GM19023 (cell line): ENCODE measurements at regions not wholly inside any gene's neighbourhood (a gene's known extent, or its start where the extent isn't known, plus 50 kb on each side); places are given as distances from the start of the nearest gene placed in this dataset.
A peak's percentile ranks its signal among the peaks of the same experiment; 100 is the strongest.
"Not testable (repeated sequence)": the region's sequence is repeated elsewhere in the genome, so short reads cannot be mapped to it uniquely, and the experiment has no call there.

Source experiments
- ATAC-seq: cut with Tn5 transposase; IDR thresholded peaks from one replicate; pipeline ENCODE4 v1.9.1; 2021; ENCODE audit warnings: mild to moderate bottlenecking, moderate library complexity; ENCODE audit not compliant: unreplicated experiment

DNA sequence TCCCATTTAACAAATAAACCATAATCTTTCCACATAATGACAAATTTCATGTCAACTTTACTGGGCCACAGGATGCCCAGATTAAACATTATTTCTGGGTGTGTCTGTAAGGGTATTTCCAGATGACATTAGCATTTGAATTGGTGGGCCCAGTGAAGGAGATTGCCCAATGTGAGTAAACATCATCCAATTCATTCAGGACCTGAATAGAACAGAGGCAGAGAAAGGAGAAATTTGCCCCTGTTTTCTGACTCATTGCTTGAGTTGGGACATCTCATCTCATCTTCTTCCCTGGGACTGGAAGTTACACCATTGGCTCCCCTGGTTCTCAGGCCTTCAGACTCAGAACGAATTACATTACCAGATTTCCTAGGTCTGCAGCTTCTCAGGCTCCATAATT lies 142.9 kb downstream of the TPBG start:
- no peak for ATAC-seq

DNA sequence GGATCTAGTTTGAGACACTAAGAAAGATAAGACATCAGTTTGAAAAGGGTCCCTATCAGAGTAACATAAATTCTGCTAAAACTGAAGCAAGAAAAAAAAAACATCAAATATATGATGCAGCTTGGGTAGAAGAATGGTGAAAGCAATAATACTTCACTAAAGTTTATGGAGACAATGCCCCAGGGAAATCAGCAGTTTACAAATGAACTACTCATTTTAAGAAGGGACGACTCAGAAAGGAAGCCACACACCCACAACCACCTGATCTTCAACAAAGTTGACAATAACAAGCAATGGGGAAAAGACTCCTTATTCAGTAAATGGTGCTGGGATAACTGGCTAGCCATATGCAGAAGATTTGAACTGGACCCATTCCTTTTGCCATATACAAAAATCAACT lies 143.5 kb downstream of the TPBG start:
- ATAC-seq = no peak

- ATAC-seq = no peak
Observed at GRCh38 chr6:82511546-82511945, 147.9 kb downstream of the TPBG start.

GRCh38 chr6:82517896-82518295 lies 154.3 kb downstream of the TPBG start:
- not testable (repeated sequence) for ATAC-seq

- no peak for ATAC-seq
Observed at GRCh38 chr6:82521369-82521768, 157.8 kb downstream of the TPBG start.

GRCh38 chr6:82521861-82522260 lies 158.2 kb downstream of the TPBG start:
- ATAC-seq = no peak

- no peak for ATAC-seq
Observed at GRCh38 chr6:82524031-82524430, 160.4 kb downstream of the TPBG start.

GRCh38 chr6:82525775-82526495 lies 162.3 kb downstream of the TPBG start:
- no peak for ATAC-seq

DNA sequence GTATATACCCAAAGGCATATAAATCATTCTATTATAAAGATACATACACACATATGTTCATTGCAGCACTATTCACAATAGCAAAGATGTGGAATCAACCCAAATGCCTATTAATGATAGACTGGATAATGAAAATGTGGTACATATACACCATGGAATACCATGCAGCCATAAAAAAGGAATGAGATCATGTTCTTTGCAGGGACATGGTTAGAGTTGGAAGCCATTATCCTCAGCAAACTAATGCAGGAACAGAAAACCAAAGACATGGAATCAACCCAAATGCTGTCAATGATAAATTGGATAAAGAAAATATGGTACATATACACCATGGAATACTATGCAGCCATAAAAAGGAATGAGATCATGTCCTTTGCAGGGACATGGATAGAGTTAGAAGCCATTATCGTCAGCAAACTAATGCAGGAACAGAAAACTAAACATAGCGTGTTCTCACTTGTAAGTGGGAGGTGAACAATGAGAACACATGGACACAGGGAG lies 166.4 kb downstream of the TPBG start:
- not testable (repeated sequence) for ATAC-seq

- ATAC-seq = no peak
Observed at GRCh38 chr6:82534876-82535275, 171.3 kb downstream of the TPBG start.

GRCh38 chr6:82549480-82549879 lies 185.9 kb downstream of the TPBG start:
- not testable (repeated sequence) for ATAC-seq

GRCh38 chr6:82551311-82551710 lies 187.7 kb downstream of the TPBG start:
- ATAC-seq = not testable (repeated sequence)

GRCh38 chr6:82551831-82552230 lies 188.2 kb downstream of the TPBG start:
- no peak for ATAC-seq

DNA sequence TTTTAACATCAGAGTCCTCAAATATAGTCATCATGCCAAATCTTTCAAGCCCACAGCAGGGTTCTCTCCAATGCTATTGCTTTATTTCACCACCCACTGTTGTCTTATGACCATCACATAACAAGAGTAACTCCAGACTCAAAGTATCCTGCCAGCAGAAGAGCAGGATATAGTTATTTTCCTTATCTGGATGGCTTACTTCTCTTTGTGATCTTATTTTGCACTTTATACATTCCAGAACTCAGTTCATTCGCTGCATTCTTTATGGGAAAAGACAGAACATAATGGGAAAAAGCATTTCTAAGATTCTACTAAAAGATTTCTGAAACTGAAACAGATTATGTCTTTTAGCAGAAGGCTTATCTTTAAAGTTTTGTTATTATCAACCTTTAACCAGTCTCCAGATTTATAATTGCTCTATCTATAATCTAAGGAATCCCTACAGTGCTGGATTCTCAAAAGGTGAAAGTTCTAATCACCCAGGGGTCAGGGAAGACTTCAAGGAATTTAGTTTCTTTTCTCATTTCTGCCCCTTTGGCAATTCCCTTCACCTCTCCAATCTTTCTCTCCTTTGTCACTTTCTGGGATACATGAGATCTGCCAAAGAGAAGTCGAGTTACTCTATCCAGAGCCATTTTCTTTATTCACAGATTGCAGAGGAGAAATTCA lies 190.4 kb downstream of the TPBG start:
- no peak for ATAC-seq

- no peak for ATAC-seq
Observed at GRCh38 chr6:82554666-82555065, 191.0 kb downstream of the TPBG start.

DNA sequence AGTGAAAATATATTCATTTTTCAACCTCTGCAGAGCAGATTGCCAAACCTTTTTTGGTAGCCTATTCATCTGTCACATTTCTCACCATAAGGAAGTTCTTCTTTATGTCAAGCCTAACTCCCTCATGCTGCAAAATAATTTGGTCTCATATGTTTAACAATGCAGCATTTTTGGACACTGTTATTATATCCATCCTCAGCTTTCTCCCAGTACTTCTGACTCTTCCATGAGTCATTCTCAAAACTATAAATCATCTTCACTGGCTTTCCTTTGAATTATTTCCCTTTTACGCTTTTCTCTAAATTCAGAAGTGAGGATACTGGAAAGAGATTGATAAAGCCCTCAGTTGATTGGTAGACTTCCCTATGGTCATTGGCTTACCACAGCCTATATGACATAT lies 192.2 kb downstream of the TPBG start:
- no peak for ATAC-seq

DNA sequence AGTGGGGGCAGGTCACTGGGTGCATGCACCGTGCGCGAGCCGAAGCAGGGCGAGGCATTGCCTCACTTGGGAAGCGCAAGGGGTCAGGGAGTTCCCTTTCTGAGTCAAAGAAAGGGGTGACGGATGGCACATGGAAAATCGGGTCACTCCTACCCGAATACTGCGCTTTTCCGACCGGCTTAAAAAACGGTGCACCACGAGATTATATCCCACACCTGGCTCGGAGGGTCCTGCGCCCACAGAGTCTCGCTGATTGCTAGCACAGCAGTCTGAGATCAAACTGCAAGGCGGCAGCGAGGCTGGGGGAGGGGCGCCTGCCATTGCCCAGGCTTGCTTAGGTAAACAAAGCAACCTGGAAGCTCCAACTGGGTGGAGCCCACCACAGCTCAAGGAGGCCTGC lies 194.9 kb downstream of the TPBG start:
- not testable (repeated sequence) for ATAC-seq

DNA sequence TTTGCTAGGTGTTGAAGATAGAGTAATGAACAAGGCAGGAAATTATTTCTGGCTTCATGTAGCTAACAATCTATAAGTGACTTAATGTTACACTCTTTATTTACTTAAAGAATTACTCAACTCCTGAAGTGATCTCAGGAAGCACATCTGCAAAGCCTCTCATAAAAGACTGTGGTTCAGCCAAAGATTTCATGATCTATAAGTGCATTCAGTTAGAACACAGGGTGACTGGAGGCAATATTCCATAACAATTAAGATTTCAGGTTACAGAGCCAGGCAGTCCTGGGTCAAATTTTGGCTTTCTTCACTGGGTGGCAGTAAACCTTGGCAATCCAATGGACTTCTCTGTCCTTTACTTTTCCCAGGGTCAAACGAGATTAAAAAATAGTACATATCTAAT lies 204.0 kb downstream of the TPBG start:
- no peak for ATAC-seq

- peak; percentile 97 for ATAC-seq
Observed at GRCh38 chr6:82568290-82568993, 204.8 kb downstream of the TPBG start.

DNA sequence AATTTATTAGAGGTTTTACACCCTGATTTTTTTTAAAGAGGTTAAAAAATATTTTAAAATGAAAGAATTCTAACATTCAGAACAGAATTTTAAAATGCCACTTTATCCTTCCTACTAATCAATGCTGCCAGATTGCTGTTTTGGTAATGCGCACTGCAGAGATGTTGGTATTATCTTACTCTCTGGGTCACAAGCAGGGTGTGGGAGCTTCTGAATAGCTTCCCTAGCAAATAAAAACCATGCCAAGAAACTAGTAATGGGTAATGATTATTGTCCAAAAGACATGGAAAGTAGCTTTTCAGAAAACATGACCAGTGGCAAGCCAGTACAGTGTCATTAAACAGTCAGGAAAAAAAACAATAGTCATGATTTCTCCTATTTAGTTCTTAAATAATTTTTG lies 205.4 kb downstream of the TPBG start:
- ATAC-seq = no peak

DNA sequence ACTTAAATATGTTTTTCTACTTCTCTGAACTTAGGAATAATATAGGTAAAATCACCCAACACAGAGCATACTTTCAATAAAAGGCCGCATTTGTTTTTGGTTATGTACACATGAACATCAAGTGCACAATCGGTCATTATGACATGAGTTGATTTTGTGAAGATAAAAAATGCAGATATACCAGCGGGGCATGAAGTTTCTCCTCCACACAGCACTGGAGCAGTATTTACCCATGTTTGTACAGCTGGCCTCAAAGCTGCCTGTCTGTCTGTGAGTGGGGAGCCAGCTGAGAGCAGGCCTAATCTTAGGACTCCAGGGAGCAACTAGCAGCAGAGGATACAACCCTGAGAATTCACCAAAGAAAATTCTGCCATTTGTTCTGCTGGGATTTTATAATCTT lies 206.5 kb downstream of the TPBG start:
- no peak for ATAC-seq

DNA sequence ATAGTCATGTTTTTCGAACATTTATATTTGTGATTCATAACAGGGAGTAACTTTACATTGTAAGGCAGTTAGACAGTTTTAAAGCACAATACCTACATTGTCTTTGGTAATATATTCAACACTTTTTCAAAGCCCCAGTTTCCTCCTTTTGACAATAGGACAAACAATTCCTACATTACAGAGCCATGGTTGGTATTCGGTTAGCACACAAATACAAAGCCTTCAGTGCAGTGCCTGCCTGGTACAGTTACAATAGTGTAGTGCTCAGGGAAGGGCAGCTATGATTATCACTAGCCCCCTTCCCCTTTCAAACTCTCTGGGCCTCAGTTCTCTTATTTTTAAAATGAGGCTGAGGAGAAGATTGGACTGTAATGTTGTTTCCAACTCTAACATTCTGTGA lies 207.8 kb downstream of the TPBG start:
- no peak for ATAC-seq
